Astrocyte (in vitro differentiated cells and primary cell): ENCODE measurements at regions not wholly inside any gene's neighbourhood (a gene's known extent, or its start where the extent isn't known, plus 50 kb on each side); places are given as distances from the start of the nearest gene placed in this dataset.

ENCODE experiments used
- DNase-seq: peaks from one replicate; pipeline ENCODE4 v3.0.0-alpha.2; 2010; ENCODE audit warnings: low read depth
- FAIRE-seq: peaks from 2 replicates; lab custom pipeline; 2011; peaks lifted over from hg19 to GRCh38; lab: Jason Lieb, UNC
- H2AFZ ChIP-seq: 2 replicates; pipeline ENCODE4 v1.6.0; 2012; ENCODE audit warnings: low read depth, low read length, inconsistent platforms
- H3K27ac ChIP-seq: 2 replicates; pipeline ENCODE4 v1.5.1; 2011; ENCODE audit warnings: low read depth, low read length, inconsistent platforms
- H3K27me3 ChIP-seq: 2 replicates; pipeline ENCODE4 v1.6.0; 2011; ENCODE audit warnings: low read length, inconsistent platforms; ENCODE audit not compliant: insufficient read depth
- H3K36me3 ChIP-seq: 2 replicates; pipeline ENCODE4 v1.5.1; 2011; ENCODE audit warnings: low read length, inconsistent platforms; ENCODE audit not compliant: insufficient read depth
- H3K4me1 ChIP-seq: 2 replicates; pipeline ENCODE4 v1.5.1; 2011; ENCODE audit warnings: low read length, inconsistent platforms; ENCODE audit not compliant: insufficient read depth
- H3K4me2 ChIP-seq: 2 replicates; pipeline ENCODE4 v1.6.0; 2012; ENCODE audit warnings: low read length, inconsistent platforms
- H3K4me3 ChIP-seq: 2 replicates; pipeline ENCODE4 v1.5.1; 2011; ENCODE audit warnings: low read depth, mild to moderate bottlenecking, low read length, inconsistent platforms; ENCODE audit not compliant: insufficient read depth
- H3K79me2 ChIP-seq: 2 replicates; pipeline ENCODE4 v1.6.0; 2012; ENCODE audit warnings: mild to moderate bottlenecking, low read length, inconsistent platforms; ENCODE audit not compliant: insufficient read depth
- H3K9ac ChIP-seq: 2 replicates; pipeline ENCODE4 v1.6.0; 2012; ENCODE audit warnings: mild to moderate bottlenecking, low read length, inconsistent platforms
- H3K9me3 ChIP-seq: 2 replicates; pipeline ENCODE4 v1.5.1; 2012; ENCODE audit warnings: low read depth, mild to moderate bottlenecking, low read length, inconsistent platforms; ENCODE audit not compliant: insufficient read depth
- H4K20me1 ChIP-seq: 2 replicates; pipeline ENCODE4 v1.6.0; 2012; ENCODE audit warnings: low read length, inconsistent platforms; ENCODE audit not compliant: insufficient read depth
- H3K27ac Mint-ChIP-seq: one replicate; pipeline ENCODE4 v1.8.0; 2021; ENCODE audit warnings: mild to moderate bottlenecking, mixed read lengths; ENCODE audit not compliant: unreplicated experiment
- H3K27me3 Mint-ChIP-seq: one replicate; pipeline ENCODE4 v1.8.0; 2021; ENCODE audit warnings: low read depth, mixed read lengths; ENCODE audit not compliant: unreplicated experiment
- H3K36me3 Mint-ChIP-seq: one replicate; pipeline ENCODE4 v1.8.0; 2021; ENCODE audit warnings: low read depth, mixed read lengths; ENCODE audit not compliant: unreplicated experiment
- H3K4me1 Mint-ChIP-seq: one replicate; pipeline ENCODE4 v1.8.0; 2021; ENCODE audit warnings: low read depth, mixed read lengths; ENCODE audit not compliant: unreplicated experiment
- H3K4me3 Mint-ChIP-seq: one replicate; pipeline ENCODE4 v1.8.0; 2021; ENCODE audit warnings: mild to moderate bottlenecking, moderate library complexity, mixed read lengths; ENCODE audit not compliant: unreplicated experiment
- H3K9me3 Mint-ChIP-seq: one replicate; pipeline ENCODE4 v1.8.0; 2021; ENCODE audit warnings: mild to moderate bottlenecking, mixed read lengths; ENCODE audit not compliant: unreplicated experiment
- EZH2 ChIP-seq: IDR thresholded peaks from 2 replicates; pipeline ENCODE4 v1.6.1; 2012; ENCODE audit warnings: mild to moderate bottlenecking, low read length, inconsistent platforms; ENCODE audit not compliant: insufficient read depth
- TF ChIP-seq, protein P1 (sequence below): IDR thresholded peaks from 2 replicates; pipeline ENCODE4 v1.5.1; 2011; ENCODE audit warnings: low read depth, mild to moderate bottlenecking, inconsistent platforms, low read length, moderate library complexity; ENCODE audit not compliant: insufficient read depth

- no peaks in the 10 kb centered on the region for H3K9me3 Mint-ChIP-seq
- H3K4me2 ChIP-seq: no peak overlapping the region
- no peak for FAIRE-seq
These were observed 1304.7 kb downstream of the CDH8 start for GRCh38 chr16:60731329-60732050.

GRCh38 chr16:60729051-60729450, 1307.2 kb downstream of the CDH8 start:
- no peaks in the 10 kb centered on the region for H3K9me3 Mint-ChIP-seq
- Histone ChIP-seq H3K27me3 (no peaks in the 10 kb centered on the region), H3K36me3 (no peaks in the 10 kb centered on the region), H3K4me2 (no peak overlapping the region), H3K4me1 (no peaks in the 10 kb centered on the region), H3K9me3 (no peaks in the 10 kb centered on the region), H4K20me1 (no peaks in the 10 kb centered on the region), H2AFZ (no peak overlapping the region), H3K4me3 (no peak overlapping the region), H3K79me2 (no peaks in the 10 kb centered on the region), H3K9ac (no peak overlapping the region), H3K27ac (no peak overlapping the region)
- H3K27me3 Mint-ChIP-seq: no peaks in the 10 kb centered on the region
- no peak overlapping the region for H3K27ac Mint-ChIP-seq
- H3K4me1 Mint-ChIP-seq: no peaks in the 10 kb centered on the region
- H3K4me3 Mint-ChIP-seq: no peak overlapping the region
- TF ChIP-seq EZH2: no peak
- TF ChIP-seq, protein P1, sequence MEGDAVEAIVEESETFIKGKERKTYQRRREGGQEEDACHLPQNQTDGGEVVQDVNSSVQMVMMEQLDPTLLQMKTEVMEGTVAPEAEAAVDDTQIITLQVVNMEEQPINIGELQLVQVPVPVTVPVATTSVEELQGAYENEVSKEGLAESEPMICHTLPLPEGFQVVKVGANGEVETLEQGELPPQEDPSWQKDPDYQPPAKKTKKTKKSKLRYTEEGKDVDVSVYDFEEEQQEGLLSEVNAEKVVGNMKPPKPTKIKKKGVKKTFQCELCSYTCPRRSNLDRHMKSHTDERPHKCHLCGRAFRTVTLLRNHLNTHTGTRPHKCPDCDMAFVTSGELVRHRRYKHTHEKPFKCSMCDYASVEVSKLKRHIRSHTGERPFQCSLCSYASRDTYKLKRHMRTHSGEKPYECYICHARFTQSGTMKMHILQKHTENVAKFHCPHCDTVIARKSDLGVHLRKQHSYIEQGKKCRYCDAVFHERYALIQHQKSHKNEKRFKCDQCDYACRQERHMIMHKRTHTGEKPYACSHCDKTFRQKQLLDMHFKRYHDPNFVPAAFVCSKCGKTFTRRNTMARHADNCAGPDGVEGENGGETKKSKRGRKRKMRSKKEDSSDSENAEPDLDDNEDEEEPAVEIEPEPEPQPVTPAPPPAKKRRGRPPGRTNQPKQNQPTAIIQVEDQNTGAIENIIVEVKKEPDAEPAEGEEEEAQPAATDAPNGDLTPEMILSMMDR: no peak
- FAIRE-seq (no peak), DNase-seq (peak; percentile 57)
- H3K36me3 Mint-ChIP-seq: no peaks in the 10 kb centered on the region

More at GRCh38 chr16:60731329-60732050, 1304.7 kb downstream of the CDH8 start:
- no peaks in the 10 kb centered on the region for H3K4me1 Mint-ChIP-seq
- H3K9me3 ChIP-seq: no peaks in the 10 kb centered on the region
- TF ChIP-seq, protein P1: no peak
- no peak for TF ChIP-seq EZH2
- no peak for DNase-seq
- H3K27me3 Mint-ChIP-seq: no peaks in the 10 kb centered on the region
- H3K27ac Mint-ChIP-seq: no peak overlapping the region
- H3K27me3 ChIP-seq: no peaks in the 10 kb centered on the region
- H3K36me3 ChIP-seq: no peaks in the 10 kb centered on the region
- no peak overlapping the region for H3K9ac ChIP-seq
- H3K4me3 ChIP-seq: no peak overlapping the region
- H2AFZ ChIP-seq: no peak overlapping the region
- H3K27ac ChIP-seq: no peak overlapping the region
- no peaks in the 10 kb centered on the region for H3K4me1 ChIP-seq
- H3K4me3 Mint-ChIP-seq: no peak overlapping the region
- no peaks in the 10 kb centered on the region for H3K79me2 ChIP-seq
- H3K36me3 Mint-ChIP-seq: no peaks in the 10 kb centered on the region
- H4K20me1 ChIP-seq: no peaks in the 10 kb centered on the region

- Histone ChIP-seq H3K27me3 (no peaks in the 10 kb centered on the region), H3K9me3 (no peaks in the 10 kb centered on the region), H4K20me1 (no peaks in the 10 kb centered on the region), H3K4me3 (no peak overlapping the region), H3K4me1 (no peaks in the 10 kb centered on the region), H2AFZ (no peak overlapping the region), H3K36me3 (no peaks in the 10 kb centered on the region), H3K4me2 (no peak overlapping the region), H3K9ac (no peak overlapping the region), H3K27ac (no peak overlapping the region), H3K79me2 (no peaks in the 10 kb centered on the region)
- H3K27me3 Mint-ChIP-seq: no peaks in the 10 kb centered on the region
- no peak overlapping the region for H3K4me3 Mint-ChIP-seq
- H3K9me3 Mint-ChIP-seq: no peaks in the 10 kb centered on the region
- H3K4me1 Mint-ChIP-seq: no peaks in the 10 kb centered on the region
- TF ChIP-seq EZH2: no peak
- TF ChIP-seq, protein P1: no peak
- FAIRE-seq (no peak), DNase-seq (no peak)
- no peaks in the 10 kb centered on the region for H3K36me3 Mint-ChIP-seq
- H3K27ac Mint-ChIP-seq: no peak overlapping the region
These were observed 1308.4 kb downstream of the CDH8 start for GRCh38 chr16:60727851-60728250.
